ENCODE measurements at regions not wholly inside any gene's neighbourhood (a gene's known extent, or its start where the extent isn't known, plus 50 kb on each side); places are given as distances from the start of the nearest gene placed in this dataset.

- Histone ChIP-seq H3K4me1 (ENCODE audit: low read length) (no peaks in the 10 kb centered on the region), H3K9ac (ENCODE audit: low read length) (no peak overlapping the region), H3K9me2 (replicated peaks; ENCODE audit: insufficient read depth, low read length) (no peaks in the 10 kb centered on the region), H3K27ac (ENCODE audit: low read length) (no peak overlapping the region), H3K36me3 (ENCODE audit: insufficient read depth, low read length) (no peaks in the 10 kb centered on the region), H3K79me2 (ENCODE audit: low read length) (no peaks in the 10 kb centered on the region), H2AFZ (ENCODE audit: low read length) (no peak overlapping the region), H3K4me3 (ENCODE audit: low read length) (no peak overlapping the region), H3K4me2 (ENCODE audit: low read depth, low read length, poor library complexity, severe bottlenecking) (no peak overlapping the region), H4K20me1 (ENCODE audit: insufficient read depth, low read depth, low read length) (no peaks in the 10 kb centered on the region), H3K9me3 (ENCODE audit: low read length) (no peaks in the 10 kb centered on the region), H3K27me3 (ENCODE audit: low read length) (no peaks in the 10 kb centered on the region)
- no peak for DNase-seq
Observed at GRCh38 chr1:88454781-88455180, 229.3 kb upstream of the PKN2 start.

GRCh38 chr1:88455621-88456256 lies 228.3 kb upstream of the PKN2 start:
- no peaks in the 10 kb centered on the region for H3K79me2 ChIP-seq (ENCODE audit: low read length)
- no peak overlapping the region for H2AFZ ChIP-seq (ENCODE audit: low read length)
- H3K9me2 ChIP-seq (replicated peaks; ENCODE audit: insufficient read depth, low read length): no peaks in the 10 kb centered on the region
- H3K4me3 ChIP-seq (ENCODE audit: low read length): no peak overlapping the region
- H3K9ac ChIP-seq (ENCODE audit: low read length): no peak overlapping the region
- no peak for DNase-seq
- no peak overlapping the region for H3K4me2 ChIP-seq (ENCODE audit: low read depth, low read length, poor library complexity, severe bottlenecking)
- H3K27me3 ChIP-seq (ENCODE audit: low read length): no peaks in the 10 kb centered on the region
- H3K36me3 ChIP-seq (ENCODE audit: insufficient read depth, low read length): no peaks in the 10 kb centered on the region
- no peaks in the 10 kb centered on the region for H3K4me1 ChIP-seq (ENCODE audit: low read length)
- no peaks in the 10 kb centered on the region for H3K9me3 ChIP-seq (ENCODE audit: low read length)
- H4K20me1 ChIP-seq (ENCODE audit: insufficient read depth, low read depth, low read length): no peaks in the 10 kb centered on the region
- H3K27ac ChIP-seq (ENCODE audit: low read length): no peak overlapping the region

DNA sequence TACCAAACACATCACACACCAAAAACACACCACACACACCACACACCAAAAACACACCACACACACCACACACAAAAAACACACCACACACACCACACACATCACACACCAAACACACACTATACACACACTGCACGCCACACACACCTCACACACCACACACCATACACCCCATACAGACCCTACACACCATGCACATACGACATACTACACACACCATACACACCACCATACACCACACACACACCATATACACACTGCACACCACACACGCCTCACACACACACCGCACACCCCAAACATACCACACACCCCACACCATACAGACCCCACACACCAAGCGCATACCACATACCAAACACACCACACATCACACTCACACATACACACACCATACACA lies 226.9 kb upstream of the PKN2 start:
- no peaks in the 10 kb centered on the region for H3K36me3 ChIP-seq (ENCODE audit: insufficient read depth, low read length)
- no peaks in the 10 kb centered on the region for H3K4me1 ChIP-seq (ENCODE audit: low read length)
- H3K9ac ChIP-seq (ENCODE audit: low read length): no peak overlapping the region
- H3K27me3 ChIP-seq (ENCODE audit: low read length): no peaks in the 10 kb centered on the region
- DNase-seq: no peak
- no peaks in the 10 kb centered on the region for H3K9me2 ChIP-seq (replicated peaks; ENCODE audit: insufficient read depth, low read length)
- no peak overlapping the region for H3K4me3 ChIP-seq (ENCODE audit: low read length)
- no peak overlapping the region for H3K4me2 ChIP-seq (ENCODE audit: low read depth, low read length, poor library complexity, severe bottlenecking)
- no peaks in the 10 kb centered on the region for H3K9me3 ChIP-seq (ENCODE audit: low read length)
- no peaks in the 10 kb centered on the region for H3K79me2 ChIP-seq (ENCODE audit: low read length)
- H3K27ac ChIP-seq (ENCODE audit: low read length): no peak overlapping the region
- H2AFZ ChIP-seq (ENCODE audit: low read length): no peak overlapping the region
- no peaks in the 10 kb centered on the region for H4K20me1 ChIP-seq (ENCODE audit: insufficient read depth, low read depth, low read length)

DNA sequence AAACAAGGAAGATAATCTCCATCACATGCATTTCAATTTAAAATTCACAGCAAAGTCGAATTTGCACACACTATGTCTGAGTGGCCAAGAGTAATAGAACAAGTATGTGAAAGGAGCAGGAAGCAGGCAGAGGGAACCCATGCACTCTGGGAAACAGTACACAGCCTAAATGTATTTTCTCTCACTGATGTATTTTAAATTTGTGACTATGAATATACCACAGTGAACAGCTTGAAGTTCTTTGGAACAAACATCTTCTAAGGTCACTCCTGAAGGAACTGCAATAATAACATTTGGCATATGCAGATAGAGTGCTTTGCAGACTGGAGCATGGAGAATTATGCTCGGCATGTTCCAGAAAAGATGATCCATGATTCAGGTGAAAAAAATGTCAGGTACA lies 223.1 kb upstream of the PKN2 start:
- H3K9me2 ChIP-seq (replicated peaks; ENCODE audit: insufficient read depth, low read length): no peaks in the 10 kb centered on the region
- H4K20me1 ChIP-seq (ENCODE audit: insufficient read depth, low read depth, low read length): no peaks in the 10 kb centered on the region
- no peak overlapping the region for H2AFZ ChIP-seq (ENCODE audit: low read length)
- H3K27me3 ChIP-seq (ENCODE audit: low read length): no peaks in the 10 kb centered on the region
- H3K4me2 ChIP-seq (ENCODE audit: low read depth, low read length, poor library complexity, severe bottlenecking): no peak overlapping the region
- H3K27ac ChIP-seq (ENCODE audit: low read length): no peak overlapping the region
- H3K36me3 ChIP-seq (ENCODE audit: insufficient read depth, low read length): no peaks in the 10 kb centered on the region
- no peak overlapping the region for H3K4me3 ChIP-seq (ENCODE audit: low read length)
- no peaks in the 10 kb centered on the region for H3K9me3 ChIP-seq (ENCODE audit: low read length)
- H3K79me2 ChIP-seq (ENCODE audit: low read length): no peaks in the 10 kb centered on the region
- H3K4me1 ChIP-seq (ENCODE audit: low read length): no peaks in the 10 kb centered on the region
- no peak overlapping the region for H3K9ac ChIP-seq (ENCODE audit: low read length)
- no peak for DNase-seq

DNA sequence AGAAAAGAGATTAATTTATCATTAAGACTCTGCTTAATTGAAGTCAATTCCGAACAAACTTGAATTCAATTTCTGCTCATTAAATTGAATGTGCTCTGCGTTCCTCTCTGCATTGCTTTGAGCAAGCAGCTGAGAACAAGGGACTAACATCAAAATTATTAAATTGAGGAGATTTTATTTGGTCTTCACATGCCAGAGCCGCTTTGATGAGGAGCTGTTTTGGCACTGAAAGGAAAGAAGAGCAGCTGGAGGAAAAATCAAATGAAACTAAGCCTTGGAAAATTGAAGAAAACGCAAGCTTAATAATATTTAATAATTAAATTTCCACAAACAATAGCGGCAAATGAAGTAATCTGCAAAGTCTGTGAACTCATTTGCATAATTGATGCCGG lies 222.0 kb upstream of the PKN2 start:
- Histone ChIP-seq H3K27me3 (ENCODE audit: low read length) (no peaks in the 10 kb centered on the region), H3K27ac (ENCODE audit: low read length) (no peak overlapping the region), H3K9ac (ENCODE audit: low read length) (no peak overlapping the region), H2AFZ (ENCODE audit: low read length) (no peak overlapping the region), H3K9me3 (ENCODE audit: low read length) (no peaks in the 10 kb centered on the region), H3K36me3 (ENCODE audit: insufficient read depth, low read length) (no peaks in the 10 kb centered on the region), H3K4me2 (ENCODE audit: low read depth, low read length, poor library complexity, severe bottlenecking) (no peak overlapping the region), H4K20me1 (ENCODE audit: insufficient read depth, low read depth, low read length) (no peaks in the 10 kb centered on the region), H3K9me2 (replicated peaks; ENCODE audit: insufficient read depth, low read length) (no peaks in the 10 kb centered on the region), H3K4me1 (ENCODE audit: low read length) (no peaks in the 10 kb centered on the region), H3K79me2 (ENCODE audit: low read length) (no peaks in the 10 kb centered on the region), H3K4me3 (ENCODE audit: low read length) (no peak overlapping the region)
- DNase-seq: no peak

DNA sequence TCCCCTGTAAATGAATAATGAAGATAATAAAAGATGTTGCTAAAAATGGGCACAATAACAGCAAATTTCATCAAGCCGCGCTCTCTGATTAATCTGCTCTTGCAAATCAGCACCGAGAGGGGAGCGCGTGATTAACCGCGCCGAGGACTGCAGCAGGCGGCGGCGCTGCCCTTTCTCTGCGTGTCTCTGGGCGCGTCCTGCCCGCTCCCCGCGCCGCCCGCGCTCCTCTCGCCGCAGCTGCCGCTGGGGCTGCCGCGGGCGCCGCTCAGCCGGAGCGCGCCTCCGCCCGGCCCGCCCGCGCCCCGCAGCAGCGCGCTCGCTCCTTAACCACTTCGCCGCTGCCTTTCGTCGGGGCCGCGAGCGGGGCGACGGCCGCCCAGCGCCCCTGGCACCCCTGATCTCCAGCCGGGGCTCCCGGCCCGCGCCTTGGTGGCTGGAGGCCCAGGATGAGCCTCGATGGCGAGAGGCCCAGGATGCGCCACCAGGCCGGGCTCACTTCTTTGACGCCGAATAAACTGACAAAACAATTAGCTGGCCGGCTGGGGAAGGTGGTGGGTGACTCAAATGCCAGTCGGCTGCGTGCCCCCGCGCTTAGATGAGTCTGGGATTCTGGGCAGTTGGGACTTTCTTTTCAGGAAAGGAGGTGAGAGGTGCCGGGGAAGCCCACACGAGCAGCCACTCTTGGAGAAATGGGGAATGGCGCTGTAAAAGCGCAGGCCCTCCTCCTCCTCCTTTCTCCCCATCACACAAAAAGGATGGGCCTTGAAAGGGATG lies 221.4 kb upstream of the PKN2 start:
- no peaks in the 10 kb centered on the region for H3K36me3 ChIP-seq (ENCODE audit: insufficient read depth, low read length)
- no peak for DNase-seq
- no peaks in the 10 kb centered on the region for H3K79me2 ChIP-seq (ENCODE audit: low read length)
- no peak overlapping the region for H2AFZ ChIP-seq (ENCODE audit: low read length)
- no peaks in the 10 kb centered on the region for H4K20me1 ChIP-seq (ENCODE audit: insufficient read depth, low read depth, low read length)
- no peaks in the 10 kb centered on the region for H3K27me3 ChIP-seq (ENCODE audit: low read length)
- no peak overlapping the region for H3K4me3 ChIP-seq (ENCODE audit: low read length)
- no peak overlapping the region for H3K27ac ChIP-seq (ENCODE audit: low read length)
- no peaks in the 10 kb centered on the region for H3K9me2 ChIP-seq (replicated peaks; ENCODE audit: insufficient read depth, low read length)
- no peak overlapping the region for H3K4me2 ChIP-seq (ENCODE audit: low read depth, low read length, poor library complexity, severe bottlenecking)
- H3K9ac ChIP-seq (ENCODE audit: low read length): no peak overlapping the region
- no peaks in the 10 kb centered on the region for H3K9me3 ChIP-seq (ENCODE audit: low read length)
- no peaks in the 10 kb centered on the region for H3K4me1 ChIP-seq (ENCODE audit: low read length)

DNA sequence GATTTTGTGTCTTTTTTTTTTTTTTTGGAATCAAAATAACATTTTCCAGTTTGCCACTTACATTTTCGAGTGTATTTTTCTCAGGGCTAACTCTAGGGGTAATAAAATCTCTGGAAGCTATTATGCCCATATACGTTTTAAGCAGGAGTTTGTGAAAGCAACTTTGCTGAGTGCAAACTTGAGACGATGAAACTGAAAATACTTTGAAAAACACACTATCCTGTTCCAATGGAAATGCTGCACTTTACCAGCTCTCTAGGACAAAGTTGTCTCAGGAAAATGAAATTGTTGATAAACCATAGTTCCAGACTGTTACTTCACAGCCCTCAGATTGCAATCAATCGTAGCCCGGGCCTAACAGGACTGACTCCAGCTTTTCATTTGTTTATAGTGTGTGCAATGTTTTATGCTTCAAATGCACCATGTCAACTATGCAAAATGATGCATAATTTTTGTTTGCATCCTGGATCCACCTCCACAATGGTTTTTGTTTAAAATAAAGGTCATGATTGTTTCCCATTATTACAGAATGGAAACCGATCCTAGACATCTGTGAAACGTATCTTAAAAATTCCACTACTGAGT lies 220.6 kb upstream of the PKN2 start:
- Histone ChIP-seq H3K4me1 (ENCODE audit: low read length) (no peaks in the 10 kb centered on the region), H3K79me2 (ENCODE audit: low read length) (no peaks in the 10 kb centered on the region), H3K36me3 (ENCODE audit: insufficient read depth, low read length) (no peaks in the 10 kb centered on the region), H3K27me3 (ENCODE audit: low read length) (no peaks in the 10 kb centered on the region), H3K27ac (ENCODE audit: low read length) (no peak overlapping the region), H3K9me2 (replicated peaks; ENCODE audit: insufficient read depth, low read length) (no peaks in the 10 kb centered on the region), H2AFZ (ENCODE audit: low read length) (no peak overlapping the region), H3K4me2 (ENCODE audit: low read depth, low read length, poor library complexity, severe bottlenecking) (no peak overlapping the region), H4K20me1 (ENCODE audit: insufficient read depth, low read depth, low read length) (no peaks in the 10 kb centered on the region), H3K4me3 (ENCODE audit: low read length) (no peak overlapping the region), H3K9me3 (ENCODE audit: low read length) (no peaks in the 10 kb centered on the region), H3K9ac (ENCODE audit: low read length) (no peak overlapping the region)
- DNase-seq: no peak

DNA sequence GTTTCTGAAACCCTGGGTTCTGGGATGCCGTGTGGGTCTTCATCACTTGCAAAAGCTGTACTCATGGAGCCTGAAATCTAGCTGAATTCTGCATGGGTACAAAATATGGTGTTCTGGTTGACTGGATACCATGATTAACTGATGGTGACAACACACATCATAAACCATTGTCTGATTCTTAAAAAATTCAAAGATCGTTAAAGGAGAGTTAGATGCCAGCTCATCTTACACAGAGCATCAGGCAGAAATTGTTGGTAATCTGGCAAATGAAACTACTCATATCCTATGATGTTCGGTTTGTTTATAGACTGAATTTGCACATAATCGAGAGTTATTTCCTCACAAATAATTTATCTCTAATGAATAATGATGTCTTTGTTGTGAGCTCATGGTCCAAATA lies 218.1 kb upstream of the PKN2 start:
- Histone ChIP-seq H3K36me3 (ENCODE audit: insufficient read depth, low read length) (no peaks in the 10 kb centered on the region), H3K27me3 (ENCODE audit: low read length) (no peaks in the 10 kb centered on the region), H3K27ac (ENCODE audit: low read length) (no peak overlapping the region), H3K9me2 (replicated peaks; ENCODE audit: insufficient read depth, low read length) (no peaks in the 10 kb centered on the region), H4K20me1 (ENCODE audit: insufficient read depth, low read depth, low read length) (no peaks in the 10 kb centered on the region), H3K4me2 (ENCODE audit: low read depth, low read length, poor library complexity, severe bottlenecking) (no peak overlapping the region), H3K79me2 (ENCODE audit: low read length) (no peaks in the 10 kb centered on the region), H3K9me3 (ENCODE audit: low read length) (no peaks in the 10 kb centered on the region), H3K9ac (ENCODE audit: low read length) (no peak overlapping the region), H3K4me3 (ENCODE audit: low read length) (no peak overlapping the region), H3K4me1 (ENCODE audit: low read length) (no peaks in the 10 kb centered on the region), H2AFZ (ENCODE audit: low read length) (no peak overlapping the region)
- no peak for DNase-seq
